LNCaP clone FGC (cell line): ENCODE measurements at regions not wholly inside any gene's neighbourhood (a gene's known extent, or its start where the extent isn't known, plus 50 kb on each side); places are given as distances from the start of the nearest gene placed in this dataset.

Experiments used
- DNase-seq: peaks from one replicate; pipeline ENCODE4 v3.0.0-alpha.2; 2011; ENCODE audit warnings: low read depth
- H3K4me3 ChIP-seq: 2 replicates; pipeline ENCODE4 v1.5.1; 2011; ENCODE audit warnings: mild to moderate bottlenecking, low read depth, low read length, control low read depth
- CTCF ChIP-seq: IDR thresholded peaks from 2 replicates; pipeline ENCODE4 v1.5.1; 2012; ENCODE audit warnings: mild to moderate bottlenecking; ENCODE audit not compliant: control insufficient read depth, insufficient read depth; ENCODE audit errors: extremely low read depth

GRCh38 chr12:19746471-19746870 lies 307.2 kb downstream of the AEBP2 start:
- no peak overlapping the region for H3K4me3 ChIP-seq
- TF ChIP-seq CTCF: no peak
- peak; percentile 33 for DNase-seq

- no peak for TF ChIP-seq CTCF
- DNase-seq: no peak
- H3K4me3 ChIP-seq: no peak overlapping the region
Measured at GRCh38 chr12:19749906-19750574, 310.7 kb downstream of the AEBP2 start.

- no peak overlapping the region for H3K4me3 ChIP-seq
- no peak for DNase-seq
- TF ChIP-seq CTCF: no peak
Measured at GRCh38 chr12:19751078-19751477, 311.8 kb downstream of the AEBP2 start.

GRCh38 chr12:19752712-19753111 lies 313.4 kb downstream of the AEBP2 start:
- no peak for DNase-seq
- TF ChIP-seq CTCF: no peak
- H3K4me3 ChIP-seq: no peak overlapping the region

- no peak for DNase-seq
- TF ChIP-seq CTCF: no peak
- H3K4me3 ChIP-seq: no peak overlapping the region
Measured at GRCh38 chr12:19755136-19755535, 315.8 kb downstream of the AEBP2 start.

GRCh38 chr12:19757317-19757877 lies 318.1 kb downstream of the AEBP2 start:
- DNase-seq: no peak
- peak; percentile 82 for TF ChIP-seq CTCF
- no peak overlapping the region for H3K4me3 ChIP-seq

GRCh38 chr12:19759227-19759626 lies 319.9 kb downstream of the AEBP2 start:
- H3K4me3 ChIP-seq: no peak overlapping the region
- no peak for DNase-seq
- no peak for TF ChIP-seq CTCF
